ENCODE measurements at regions not wholly inside any gene's neighbourhood (a gene's known extent, or its start where the extent isn't known, plus 50 kb on each side); places are given as distances from the start of the nearest gene placed in this dataset.

- TF ChIP-seq CTCF (IDR thresholded peaks at IDR 0.05; ENCODE audit: low read depth, low read length) = no peak
- no peak for DNase-seq (ENCODE audit: low read depth in 2 of 2)
- H3K4me3 ChIP-seq (replicated peaks in 1 of 2; ENCODE audit: low read depth in 2 of 2, low read length in 2 of 2) = no peak overlapping the region
These were observed 1514.9 kb upstream of the PIK3C3 start for GRCh38 chr18:40440088-40440487.

GRCh38 chr18:40437517-40437916 is 1517.5 kb upstream of the PIK3C3 start:
- no peak overlapping the region for H3K4me3 ChIP-seq (replicated peaks in 1 of 2; ENCODE audit: low read depth in 2 of 2, low read length in 2 of 2)
- TF ChIP-seq CTCF (IDR thresholded peaks at IDR 0.05; ENCODE audit: low read depth, low read length) = no peak
- DNase-seq (ENCODE audit: low read depth in 2 of 2) = peak in 1 of 2 donors; percentile 6

- no peak overlapping the region for H3K4me3 ChIP-seq (replicated peaks in 1 of 2; ENCODE audit: low read depth in 2 of 2, low read length in 2 of 2)
These were observed 1523.7 kb upstream of the PIK3C3 start for GRCh38 chr18:40431071-40431985.

GRCh38 chr18:40423291-40423690 is 1531.7 kb upstream of the PIK3C3 start:
- no peak for DNase-seq (ENCODE audit: low read depth in 2 of 2)
- no peak for TF ChIP-seq CTCF (IDR thresholded peaks at IDR 0.05; ENCODE audit: low read depth, low read length)
- H3K4me3 ChIP-seq (replicated peaks in 1 of 2; ENCODE audit: low read depth in 2 of 2, low read length in 2 of 2) = no peak overlapping the region

More at GRCh38 chr18:40431071-40431985, 1523.7 kb upstream of the PIK3C3 start:
- TF ChIP-seq CTCF (IDR thresholded peaks at IDR 0.05; ENCODE audit: low read depth, low read length) = no peak
- no peak for DNase-seq (ENCODE audit: low read depth in 2 of 2)

GRCh38 chr18:40420675-40421074 is 1534.4 kb upstream of the PIK3C3 start:
- no peak overlapping the region for H3K4me3 ChIP-seq (replicated peaks in 1 of 2; ENCODE audit: low read depth in 2 of 2, low read length in 2 of 2)
- no peak for DNase-seq (ENCODE audit: low read depth in 2 of 2)
- no peak for TF ChIP-seq CTCF (IDR thresholded peaks at IDR 0.05; ENCODE audit: low read depth, low read length)

GRCh38 chr18:40417501-40417900 is 1537.5 kb upstream of the PIK3C3 start:
- DNase-seq (ENCODE audit: low read depth in 2 of 2) = no peak
- H3K4me3 ChIP-seq (replicated peaks in 1 of 2; ENCODE audit: low read depth in 2 of 2, low read length in 2 of 2) = no peak overlapping the region
- no peak for TF ChIP-seq CTCF (IDR thresholded peaks at IDR 0.05; ENCODE audit: low read depth, low read length)
